Keratinocyte (primary cell): ENCODE measurements at regions not wholly inside any gene's neighbourhood (a gene's known extent, or its start where the extent isn't known, plus 50 kb on each side); places are given as distances from the start of the nearest gene placed in this dataset.

ENCODE experiments used
- EZH2 ChIP-seq: IDR thresholded peaks from one replicate; pipeline ENCODE4 v1.6.1; 2012; ENCODE audit warnings: inconsistent platforms, mild to moderate bottlenecking, low read length, moderate library complexity
- TF ChIP-seq, protein P1 (sequence below), 3 experiments: IDR thresholded peaks in 1 of 3; conservative IDR thresholded peaks in 1 of 3; optimal IDR thresholded peaks in 1 of 3; 2 replicates in 2 of 3; 3 replicates in 1 of 3; pipeline versions ENCODE3 to v1.5.1; 2011; ENCODE audit warnings: low read length in 3 of 3, mild to moderate bottlenecking in 3 of 3, moderate library complexity in 2 of 3, control low read depth in 1 of 3, inconsistent platforms in 1 of 3; ENCODE audit not compliant: insufficient read depth in 2 of 3; ENCODE audit errors: extremely low read depth in 1 of 3

DNA sequence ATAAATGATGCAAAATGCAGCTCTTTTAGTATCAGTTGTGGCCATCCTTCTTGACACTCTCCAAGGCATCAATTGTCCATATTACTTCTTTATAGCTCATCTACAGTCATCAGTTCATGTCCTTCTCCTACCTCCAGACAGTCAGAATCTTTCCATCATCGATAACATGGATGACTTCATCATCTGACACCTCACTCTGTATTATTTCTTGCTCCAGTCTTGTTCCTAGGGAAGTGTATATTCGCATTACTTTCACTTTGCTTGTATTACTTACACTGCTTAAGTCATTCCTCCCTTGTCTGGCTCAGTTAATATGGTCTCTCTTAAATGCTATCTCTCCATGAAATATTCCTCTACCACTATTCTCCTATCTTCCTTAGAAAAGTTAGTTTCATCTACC is 999.1 kb upstream of the SLC10A2 start:
- TF ChIP-seq EZH2: no peak
- TF ChIP-seq, protein P1, sequence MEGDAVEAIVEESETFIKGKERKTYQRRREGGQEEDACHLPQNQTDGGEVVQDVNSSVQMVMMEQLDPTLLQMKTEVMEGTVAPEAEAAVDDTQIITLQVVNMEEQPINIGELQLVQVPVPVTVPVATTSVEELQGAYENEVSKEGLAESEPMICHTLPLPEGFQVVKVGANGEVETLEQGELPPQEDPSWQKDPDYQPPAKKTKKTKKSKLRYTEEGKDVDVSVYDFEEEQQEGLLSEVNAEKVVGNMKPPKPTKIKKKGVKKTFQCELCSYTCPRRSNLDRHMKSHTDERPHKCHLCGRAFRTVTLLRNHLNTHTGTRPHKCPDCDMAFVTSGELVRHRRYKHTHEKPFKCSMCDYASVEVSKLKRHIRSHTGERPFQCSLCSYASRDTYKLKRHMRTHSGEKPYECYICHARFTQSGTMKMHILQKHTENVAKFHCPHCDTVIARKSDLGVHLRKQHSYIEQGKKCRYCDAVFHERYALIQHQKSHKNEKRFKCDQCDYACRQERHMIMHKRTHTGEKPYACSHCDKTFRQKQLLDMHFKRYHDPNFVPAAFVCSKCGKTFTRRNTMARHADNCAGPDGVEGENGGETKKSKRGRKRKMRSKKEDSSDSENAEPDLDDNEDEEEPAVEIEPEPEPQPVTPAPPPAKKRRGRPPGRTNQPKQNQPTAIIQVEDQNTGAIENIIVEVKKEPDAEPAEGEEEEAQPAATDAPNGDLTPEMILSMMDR (optimal IDR thresholded peaks at IDR 0.05 in 1 of 3, IDR thresholded peaks at IDR 0.05 in 1 of 3, conservative IDR thresholded peaks at IDR 0.05 in 1 of 3; ENCODE audit: extremely low read depth in 1 of 3, insufficient read depth in 2 of 3, low read length in 3 of 3): no peak
